ENCODE measurements at regions not wholly inside any gene's neighbourhood (a gene's known extent, or its start where the extent isn't known, plus 50 kb on each side); places are given as distances from the start of the nearest gene placed in this dataset.

GRCh38 chr18:25454270-25454659, 102.3 kb upstream of the ZNF521 start:
- peaks cover 14% of the 10 kb centered on the region for H3K9me3 Mint-ChIP-seq (ENCODE audit: low read depth, unreplicated experiment)
- intact Hi-C loops (cut with micrococcal nuclease; ENCODE audit: unreplicated experiment), result no loop called here
- CTCF ChIA-PET, result no interaction called here
- H3K27ac Mint-ChIP-seq (ENCODE audit: unreplicated experiment), result no peak overlapping the region
- TF ChIP-seq, protein P1, sequence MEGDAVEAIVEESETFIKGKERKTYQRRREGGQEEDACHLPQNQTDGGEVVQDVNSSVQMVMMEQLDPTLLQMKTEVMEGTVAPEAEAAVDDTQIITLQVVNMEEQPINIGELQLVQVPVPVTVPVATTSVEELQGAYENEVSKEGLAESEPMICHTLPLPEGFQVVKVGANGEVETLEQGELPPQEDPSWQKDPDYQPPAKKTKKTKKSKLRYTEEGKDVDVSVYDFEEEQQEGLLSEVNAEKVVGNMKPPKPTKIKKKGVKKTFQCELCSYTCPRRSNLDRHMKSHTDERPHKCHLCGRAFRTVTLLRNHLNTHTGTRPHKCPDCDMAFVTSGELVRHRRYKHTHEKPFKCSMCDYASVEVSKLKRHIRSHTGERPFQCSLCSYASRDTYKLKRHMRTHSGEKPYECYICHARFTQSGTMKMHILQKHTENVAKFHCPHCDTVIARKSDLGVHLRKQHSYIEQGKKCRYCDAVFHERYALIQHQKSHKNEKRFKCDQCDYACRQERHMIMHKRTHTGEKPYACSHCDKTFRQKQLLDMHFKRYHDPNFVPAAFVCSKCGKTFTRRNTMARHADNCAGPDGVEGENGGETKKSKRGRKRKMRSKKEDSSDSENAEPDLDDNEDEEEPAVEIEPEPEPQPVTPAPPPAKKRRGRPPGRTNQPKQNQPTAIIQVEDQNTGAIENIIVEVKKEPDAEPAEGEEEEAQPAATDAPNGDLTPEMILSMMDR (IDR thresholded peaks at IDR 0.05; ENCODE audit: unreplicated experiment), result no peak
- no peaks in the 10 kb centered on the region for H3K4me1 Mint-ChIP-seq (ENCODE audit: low read depth, unreplicated experiment)
- DNase-seq, result no peak
- no peak overlapping the region for H3K4me3 Mint-ChIP-seq (ENCODE audit: low read depth, unreplicated experiment)
- BruUV-seq (replicated peaks), result no TSS peak
- peaks cover 26% of the 10 kb centered on the region for H3K27me3 Mint-ChIP-seq (ENCODE audit: unreplicated experiment)
- H3K36me3 Mint-ChIP-seq (ENCODE audit: insufficient read depth, unreplicated experiment), result no peaks in the 10 kb centered on the region

GRCh38 chr18:25453556-25454269, 101.7 kb upstream of the ZNF521 start:
- CTCF ChIA-PET, result no interaction called here
- Mint-ChIP-seq H3K36me3 (ENCODE audit: insufficient read depth, unreplicated experiment) (no peaks in the 10 kb centered on the region), H3K27me3 (ENCODE audit: unreplicated experiment) (peaks cover 26% of the 10 kb centered on the region), H3K27ac (ENCODE audit: unreplicated experiment) (no peak overlapping the region), H3K4me3 (ENCODE audit: low read depth, unreplicated experiment) (no peak overlapping the region), H3K4me1 (ENCODE audit: low read depth, unreplicated experiment) (no peaks in the 10 kb centered on the region), H3K9me3 (ENCODE audit: low read depth, unreplicated experiment) (peaks cover 14% of the 10 kb centered on the region)
- no peak for DNase-seq
- TF ChIP-seq, protein P1 (IDR thresholded peaks at IDR 0.05; ENCODE audit: unreplicated experiment), result no peak
- BruUV-seq (replicated peaks), result no TSS peak
- intact Hi-C loops (cut with micrococcal nuclease; ENCODE audit: unreplicated experiment), result no loop called here

DNA sequence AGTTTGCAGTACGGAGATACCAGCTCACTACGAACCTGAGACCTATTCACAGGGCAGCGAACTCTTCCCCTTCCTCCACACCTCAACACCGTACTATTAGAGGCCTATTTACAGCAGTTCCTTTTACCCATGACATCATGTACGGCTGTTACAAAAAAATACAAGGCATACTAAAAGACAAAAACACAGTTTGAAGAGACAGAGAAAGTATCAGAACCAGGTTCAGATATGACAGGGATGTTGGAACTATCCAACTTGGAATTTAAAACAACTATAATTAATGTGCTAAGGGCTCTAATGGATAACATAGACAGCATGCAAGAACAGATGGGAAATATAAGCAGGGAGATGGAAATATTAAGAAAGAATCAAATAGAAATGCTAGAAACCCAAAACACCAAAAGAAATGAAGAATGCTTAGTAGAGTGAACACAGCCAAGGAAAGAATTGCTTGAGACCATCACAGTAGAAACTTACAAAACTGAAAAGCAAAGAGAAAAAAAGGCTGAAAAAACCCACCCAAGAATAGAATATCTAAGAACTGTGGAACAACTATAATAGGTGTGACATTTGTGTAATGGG, 99.2 kb upstream of the ZNF521 start:
- H3K9me3 Mint-ChIP-seq (ENCODE audit: low read depth, unreplicated experiment), result peaks cover 11% of the 10 kb centered on the region
- no TSS peak for BruUV-seq (replicated peaks)
- CTCF ChIA-PET, result no interaction called here
- H3K27me3 Mint-ChIP-seq (ENCODE audit: unreplicated experiment), result peaks cover 3% of the 10 kb centered on the region
- H3K4me3 Mint-ChIP-seq (ENCODE audit: low read depth, unreplicated experiment), result no peak overlapping the region
- TF ChIP-seq, protein P1 (IDR thresholded peaks at IDR 0.05; ENCODE audit: unreplicated experiment), result no peak
- no peaks in the 10 kb centered on the region for H3K4me1 Mint-ChIP-seq (ENCODE audit: low read depth, unreplicated experiment)
- no peak for DNase-seq
- H3K27ac Mint-ChIP-seq (ENCODE audit: unreplicated experiment), result no peak overlapping the region
- H3K36me3 Mint-ChIP-seq (ENCODE audit: insufficient read depth, unreplicated experiment), result no peaks in the 10 kb centered on the region
- intact Hi-C loops (cut with micrococcal nuclease; ENCODE audit: unreplicated experiment), result no loop called here

DNA sequence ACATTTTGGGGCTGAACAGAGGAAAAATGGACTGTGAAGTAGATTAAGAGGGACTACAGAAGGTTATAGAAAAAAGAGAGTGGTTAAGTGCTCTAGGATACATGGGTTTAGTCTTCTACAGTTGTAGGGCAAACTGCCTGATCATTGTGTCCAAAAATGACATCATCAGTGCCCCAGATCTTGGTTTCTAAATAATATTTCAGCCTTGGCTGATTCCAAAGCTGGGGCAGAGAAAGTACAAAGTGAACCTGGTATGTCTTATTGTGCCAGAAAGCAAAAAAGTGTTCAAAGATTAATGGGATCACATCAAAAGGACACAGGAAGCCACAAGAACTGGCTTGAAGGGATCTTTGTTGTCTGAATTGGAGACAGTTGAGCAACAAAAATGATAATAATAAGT, 97.1 kb upstream of the ZNF521 start:
- peaks cover 11% of the 10 kb centered on the region for H3K9me3 Mint-ChIP-seq (ENCODE audit: low read depth, unreplicated experiment)
- BruUV-seq (replicated peaks), result no TSS peak
- TF ChIP-seq, protein P1 (IDR thresholded peaks at IDR 0.05; ENCODE audit: unreplicated experiment), result no peak
- CTCF ChIA-PET, result interaction anchor here (0.6 kb wide), 1 partner anchor 768 kb away, joined by 3 read pairs; no protein-coding TSS in a partner anchor
- no peaks in the 10 kb centered on the region for H3K36me3 Mint-ChIP-seq (ENCODE audit: insufficient read depth, unreplicated experiment)
- H3K27me3 Mint-ChIP-seq (ENCODE audit: unreplicated experiment), result no peaks in the 10 kb centered on the region
- H3K27ac Mint-ChIP-seq (ENCODE audit: unreplicated experiment), result no peak overlapping the region
- intact Hi-C loops (cut with micrococcal nuclease; ENCODE audit: unreplicated experiment), result no loop called here
- no peak for DNase-seq
- H3K4me1 Mint-ChIP-seq (ENCODE audit: low read depth, unreplicated experiment), result no peaks in the 10 kb centered on the region
- H3K4me3 Mint-ChIP-seq (ENCODE audit: low read depth, unreplicated experiment), result no peak overlapping the region
